ENCODE measurements at regions not wholly inside any gene's neighbourhood (a gene's known extent, or its start where the extent isn't known, plus 50 kb on each side); places are given as distances from the start of the nearest gene placed in this dataset.
A peak's percentile ranks its signal among the peaks of the same experiment; 100 is the strongest.

DNA sequence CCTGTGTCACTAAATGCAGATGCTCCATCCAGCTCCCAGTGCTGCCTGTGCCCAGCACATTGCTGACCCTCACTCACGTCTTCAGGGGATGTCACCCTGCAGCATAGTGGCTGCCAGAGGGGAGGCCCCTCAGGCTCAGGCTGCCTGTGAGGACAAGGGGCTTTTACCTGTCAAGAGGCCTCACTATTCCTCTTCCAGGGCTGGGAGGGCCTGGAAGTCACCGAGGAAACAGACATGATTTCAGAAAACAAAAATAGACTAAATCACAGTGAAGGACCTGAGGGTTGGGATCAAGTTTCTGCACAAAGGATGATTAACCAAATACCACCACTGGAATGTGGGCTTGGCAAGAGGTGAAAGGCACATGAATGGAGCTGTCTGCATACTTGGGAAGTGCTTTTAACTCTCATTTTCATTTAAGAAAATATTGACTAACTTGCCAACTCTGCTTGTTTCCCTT is 1202.3 kb downstream of the BCL11B start:
- peak; percentile 74 for ATAC-seq

DNA sequence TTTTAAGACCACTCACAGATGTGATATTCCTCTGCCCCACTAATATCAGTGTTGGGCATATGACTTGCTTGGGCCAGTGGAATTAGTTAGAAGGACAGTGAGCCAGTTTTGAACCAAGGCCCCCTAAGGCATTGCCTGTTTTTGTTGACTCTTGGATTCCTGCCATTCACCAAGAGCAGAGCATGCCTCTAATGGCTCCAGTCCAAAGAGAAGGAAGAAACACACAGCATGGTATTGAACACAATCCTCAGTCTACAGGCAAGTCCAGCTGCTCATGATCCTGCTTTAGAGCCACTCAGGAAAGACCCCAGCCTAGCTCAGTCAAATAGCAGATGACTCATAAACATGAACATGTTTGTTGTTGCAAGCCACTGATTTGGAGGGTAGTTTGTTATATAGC is 1201.5 kb downstream of the BCL11B start:
- ATAC-seq: no peak

DNA sequence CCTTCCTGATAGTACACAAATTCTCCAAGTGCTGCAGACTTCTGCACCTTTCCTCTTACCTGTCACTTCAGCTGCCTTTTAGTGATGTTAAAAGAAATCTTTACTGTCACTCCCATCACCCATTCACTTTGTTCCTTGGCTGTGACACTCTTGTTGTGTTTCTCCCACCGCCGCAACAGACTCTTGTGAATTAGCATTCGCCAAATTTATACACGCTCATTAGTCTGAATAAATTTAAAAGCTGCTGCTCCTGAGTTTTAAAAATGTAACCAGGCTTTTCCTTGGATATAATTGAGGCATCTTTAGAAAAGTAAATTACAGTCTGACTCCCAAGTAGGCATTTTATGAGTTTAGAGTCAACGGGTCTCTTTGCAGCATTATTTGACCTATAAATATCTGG is 1197.9 kb downstream of the BCL11B start:
- no peak for ATAC-seq

DNA sequence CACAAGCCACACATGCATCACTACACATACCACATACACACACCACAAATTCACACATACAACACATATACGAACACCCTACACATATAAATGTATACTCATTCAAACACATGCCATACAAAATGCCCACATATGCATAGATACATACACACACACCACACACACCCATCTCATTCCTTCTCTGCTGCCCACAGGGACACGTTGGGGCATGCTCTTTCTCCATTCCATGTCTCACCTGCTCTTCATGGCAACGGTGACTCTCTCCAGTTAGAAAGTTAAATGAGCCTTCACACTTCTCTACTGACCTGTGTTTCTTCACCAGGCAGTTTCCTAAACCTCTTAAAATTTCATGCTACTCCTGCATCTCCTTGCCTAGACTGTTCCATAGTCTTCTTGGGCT is 1194.8 kb downstream of the BCL11B start:
- ATAC-seq: peak; percentile 87

DNA sequence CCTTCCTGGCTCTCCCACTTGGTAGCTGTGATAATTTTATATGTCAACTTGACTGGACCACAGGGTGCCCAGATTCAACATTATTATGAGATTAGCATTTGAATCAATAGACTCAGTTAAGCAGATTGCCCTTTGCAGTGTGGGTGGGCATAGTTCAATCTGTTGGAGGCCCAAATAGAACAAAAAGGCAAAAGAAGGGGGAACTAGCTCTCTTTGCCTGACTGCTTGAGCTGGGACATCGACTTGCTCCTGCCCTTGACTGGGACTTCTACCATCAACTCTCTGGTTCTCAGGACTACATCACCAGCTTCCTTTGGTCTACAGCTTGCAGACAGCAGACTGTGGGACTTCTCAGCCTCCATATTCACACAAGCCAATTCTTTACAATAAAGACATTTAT is 1189.2 kb downstream of the BCL11B start:
- ATAC-seq: no peak

DNA sequence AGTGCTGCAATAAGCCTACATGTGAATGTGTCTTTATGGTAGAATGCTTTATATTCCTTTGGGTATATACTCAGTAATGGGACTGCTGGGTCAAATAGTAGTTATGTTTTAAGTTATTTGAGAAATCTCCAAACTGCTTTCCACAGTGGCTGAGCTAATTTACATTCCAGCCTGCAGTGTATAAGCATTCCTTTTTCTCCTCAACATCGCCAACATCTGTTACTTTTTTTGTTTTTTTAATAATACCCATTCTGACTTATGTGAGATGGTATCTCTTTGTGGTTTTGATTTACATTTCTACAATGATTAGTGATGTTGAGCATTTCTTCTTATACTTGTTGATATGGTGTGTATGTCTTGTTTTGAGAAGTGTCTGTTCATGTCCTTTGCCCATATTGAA is 1186.2 kb downstream of the BCL11B start:
- no peak for ATAC-seq

DNA sequence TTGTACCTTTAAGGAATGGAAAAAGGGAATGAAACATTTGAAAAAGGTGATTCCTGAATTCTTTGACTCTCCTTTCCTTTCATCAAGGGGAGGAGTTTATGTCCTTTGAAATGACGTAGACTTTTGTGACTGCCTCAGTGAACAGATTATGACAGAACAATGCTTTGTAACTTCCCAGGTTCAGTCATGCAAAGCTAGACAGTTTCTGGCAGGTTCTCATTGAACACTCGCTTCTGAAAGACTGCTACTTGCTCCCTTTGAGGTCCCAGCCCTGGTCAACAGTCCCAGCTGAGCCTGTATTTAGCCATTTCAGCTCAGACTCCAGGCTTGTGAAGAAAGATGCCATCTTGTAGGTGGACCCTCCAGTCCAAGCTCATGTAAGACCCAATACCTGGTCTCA is 1178.9 kb downstream of the BCL11B start:
- no peak for ATAC-seq

DNA sequence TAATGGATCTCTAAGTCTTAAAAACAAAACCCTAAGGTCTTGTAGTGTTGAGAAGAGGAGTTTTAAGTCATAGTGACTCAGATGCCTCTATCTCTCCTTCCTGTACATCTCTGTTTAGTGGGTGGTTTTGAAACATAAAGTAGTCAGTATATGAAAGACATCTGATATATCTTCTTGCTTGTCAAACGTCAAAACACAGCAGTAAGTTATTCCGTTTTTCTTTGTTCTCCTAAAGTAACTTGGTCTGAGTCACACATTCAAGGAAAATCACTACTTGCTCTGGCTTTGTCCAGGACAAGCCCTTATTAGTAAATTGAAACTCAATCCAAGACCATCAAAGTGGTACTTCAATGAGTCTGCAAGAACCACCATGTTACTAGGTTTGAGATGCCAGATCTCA is 1172.5 kb downstream of the BCL11B start:
- ATAC-seq: peak; percentile 66

DNA sequence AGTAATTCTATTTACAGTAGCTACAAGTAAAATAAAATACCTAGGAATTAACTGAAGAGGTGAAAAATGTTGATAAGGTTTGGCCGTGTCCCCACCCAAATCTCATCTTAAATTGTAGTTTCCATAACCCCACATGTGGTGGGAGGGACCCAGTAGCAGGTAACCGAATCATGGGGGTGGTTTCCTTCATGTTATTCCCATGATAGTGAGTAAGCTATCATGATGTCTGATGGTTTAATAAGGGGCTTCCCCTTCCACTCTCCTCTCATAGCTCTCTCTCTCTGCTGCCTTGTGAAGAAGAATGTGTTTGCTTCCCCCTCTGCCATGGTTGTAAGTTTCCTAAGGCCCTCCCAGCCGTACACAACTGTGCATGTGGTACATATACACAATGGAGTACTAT is 1170.7 kb downstream of the BCL11B start:
- no peak for ATAC-seq

DNA sequence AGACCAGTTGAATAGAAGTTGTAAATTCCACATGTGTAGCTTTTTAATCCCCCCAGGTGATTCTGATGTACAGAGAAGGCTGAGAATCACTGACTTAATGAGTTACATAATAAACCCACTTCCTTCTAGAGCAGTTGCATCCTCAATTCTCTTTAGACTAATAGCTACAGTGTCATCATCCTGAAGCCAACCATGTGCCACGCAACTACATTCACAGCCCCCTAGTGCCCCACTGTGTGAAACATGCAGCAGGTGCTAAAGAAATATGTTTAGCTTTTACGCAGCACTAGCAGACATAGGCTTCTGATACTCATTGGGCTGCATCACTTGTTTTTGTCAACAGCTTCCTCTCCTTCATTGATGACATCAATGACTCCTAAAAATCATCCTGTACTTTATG is 1168.3 kb downstream of the BCL11B start:
- no peak for ATAC-seq

DNA sequence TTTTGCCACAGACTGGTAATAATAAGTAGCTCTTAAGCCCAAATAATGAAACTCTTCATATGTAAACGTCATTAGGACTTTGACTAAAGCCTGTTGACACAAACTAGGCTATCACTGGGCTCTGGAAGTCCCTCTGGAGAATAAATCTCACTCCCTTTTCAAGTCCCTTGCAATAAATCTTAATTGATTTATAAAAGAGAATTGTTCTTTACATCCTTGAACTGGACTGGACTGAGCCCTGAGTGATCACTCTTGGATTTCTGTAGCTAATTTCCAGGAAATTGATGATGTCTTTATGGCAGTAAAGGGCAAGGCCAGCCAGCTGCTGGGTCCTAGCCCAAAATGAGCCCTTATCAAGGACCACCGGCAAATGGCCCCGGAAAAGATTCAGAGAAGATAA is 1162.7 kb downstream of the BCL11B start:
- ATAC-seq: no peak

DNA sequence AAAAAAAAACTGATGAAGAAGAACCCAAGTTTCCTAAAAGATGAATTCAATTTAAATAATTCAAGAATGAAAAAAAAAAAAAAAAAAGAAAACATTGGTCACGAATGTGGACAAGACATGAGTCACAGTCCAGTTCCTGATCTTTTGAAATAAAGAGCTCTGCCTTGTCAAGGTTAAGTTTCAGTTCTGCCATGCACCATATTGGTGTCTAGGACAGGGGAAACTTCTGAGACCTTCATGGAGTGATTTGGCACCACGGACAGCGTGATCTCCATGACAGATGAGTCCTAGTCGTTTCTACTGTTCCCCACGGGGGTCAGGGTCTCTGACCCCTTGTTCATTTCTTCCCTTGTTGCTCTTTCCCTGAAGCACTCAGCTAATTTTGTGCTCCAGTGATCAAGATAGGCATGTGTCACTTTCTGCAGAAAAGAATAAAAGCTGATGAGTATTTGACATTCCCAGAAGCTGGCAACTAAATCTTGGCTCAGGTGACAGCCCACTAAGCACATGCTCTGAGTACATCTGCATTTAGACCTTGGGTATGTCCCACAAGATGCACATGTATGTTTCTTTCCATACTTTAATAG is 1159.7 kb downstream of the BCL11B start:
- ATAC-seq: no peak

DNA sequence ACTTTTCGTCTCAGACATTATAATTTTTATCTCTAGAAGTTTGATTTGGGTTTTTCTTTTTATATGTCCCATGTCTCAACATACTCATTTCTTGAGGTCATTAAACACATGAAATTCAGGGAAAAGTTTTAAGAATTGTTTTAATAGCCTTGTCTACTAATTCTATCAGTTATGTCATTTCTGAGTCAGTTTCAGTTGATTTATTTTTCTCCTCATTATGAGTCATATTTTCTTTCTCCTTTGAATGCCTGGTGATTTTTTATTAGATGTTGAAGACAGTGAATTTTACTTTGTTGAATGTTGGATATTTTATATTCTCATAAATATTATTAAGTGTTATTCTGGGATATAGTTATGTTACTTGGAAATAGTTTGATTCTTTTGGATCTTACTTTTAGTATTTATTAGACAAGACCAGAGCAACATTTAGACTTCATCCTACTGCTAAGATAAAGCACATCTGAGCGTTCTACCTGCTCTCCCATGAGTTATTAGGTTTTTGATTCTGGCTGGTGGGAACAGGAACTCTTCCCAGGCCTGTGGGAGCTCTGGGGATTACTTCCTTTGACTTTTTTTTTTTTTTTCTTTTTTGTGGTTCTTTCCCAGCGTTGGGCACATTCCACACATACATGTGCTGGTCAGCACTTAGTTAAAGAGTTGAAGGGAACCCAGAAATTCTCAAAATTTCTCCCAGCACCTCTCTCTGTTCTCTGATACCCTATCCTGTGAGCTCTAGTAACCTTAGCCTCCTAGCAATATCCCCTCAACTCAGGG is 1157.7 kb downstream of the BCL11B start:
- ATAC-seq: no peak

DNA sequence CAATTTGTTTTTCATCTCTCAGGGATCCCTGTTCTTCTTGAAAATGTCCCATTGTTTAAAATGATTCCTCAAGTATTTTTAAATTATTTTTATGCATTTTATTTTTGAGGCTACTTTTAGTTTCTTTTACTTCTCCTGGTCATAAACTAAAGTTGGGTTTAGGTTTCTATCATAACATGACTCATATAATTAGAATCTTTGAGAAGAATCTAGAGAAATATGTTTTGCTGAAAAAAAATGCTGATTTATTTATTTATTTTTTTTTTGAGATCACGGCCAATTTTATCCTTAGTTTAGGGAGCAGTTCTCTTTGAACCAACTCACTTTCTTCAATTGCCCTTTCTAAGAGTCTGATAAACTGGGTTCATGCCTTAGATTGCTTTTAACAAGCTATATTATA is 1157.1 kb downstream of the BCL11B start:
- ATAC-seq: no peak

DNA sequence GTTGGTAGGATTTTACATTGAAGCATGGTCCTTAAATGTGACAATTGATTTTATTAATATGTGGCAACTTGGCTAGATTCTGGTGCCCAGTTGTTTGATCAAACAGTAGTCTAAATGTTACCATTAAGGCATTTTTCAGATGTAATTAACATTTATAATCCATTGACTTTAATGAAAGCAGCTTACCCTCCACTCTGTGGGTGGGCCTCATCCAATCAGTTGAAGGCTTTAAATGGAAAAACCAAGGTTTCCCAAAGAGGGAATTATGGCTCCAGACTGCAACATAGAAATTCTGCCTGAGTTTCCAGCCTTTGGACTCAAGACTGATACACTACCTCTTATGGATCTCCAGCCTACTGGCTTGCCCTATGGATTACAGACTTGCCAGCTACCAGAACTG is 1153.2 kb downstream of the BCL11B start:
- no peak for ATAC-seq

DNA sequence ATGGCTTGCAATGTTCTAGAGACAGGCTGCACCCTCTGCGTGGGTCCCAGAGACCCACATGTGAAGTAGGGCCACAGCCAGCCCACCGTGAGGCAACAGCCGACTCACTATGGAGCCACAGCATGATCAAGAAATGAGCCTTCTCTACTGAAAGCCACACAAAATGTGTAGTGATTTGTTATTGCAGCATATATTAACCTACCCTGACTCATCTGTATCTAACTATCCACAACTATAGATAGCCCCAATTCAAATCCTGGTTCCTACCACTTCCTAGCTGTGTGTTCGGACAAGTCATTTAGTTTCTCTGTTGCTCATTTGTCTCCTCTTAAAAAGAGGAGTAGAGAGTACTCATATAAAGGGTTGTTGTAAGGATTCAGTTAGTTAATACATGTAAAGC is 1152.3 kb downstream of the BCL11B start:
- ATAC-seq: no peak

DNA sequence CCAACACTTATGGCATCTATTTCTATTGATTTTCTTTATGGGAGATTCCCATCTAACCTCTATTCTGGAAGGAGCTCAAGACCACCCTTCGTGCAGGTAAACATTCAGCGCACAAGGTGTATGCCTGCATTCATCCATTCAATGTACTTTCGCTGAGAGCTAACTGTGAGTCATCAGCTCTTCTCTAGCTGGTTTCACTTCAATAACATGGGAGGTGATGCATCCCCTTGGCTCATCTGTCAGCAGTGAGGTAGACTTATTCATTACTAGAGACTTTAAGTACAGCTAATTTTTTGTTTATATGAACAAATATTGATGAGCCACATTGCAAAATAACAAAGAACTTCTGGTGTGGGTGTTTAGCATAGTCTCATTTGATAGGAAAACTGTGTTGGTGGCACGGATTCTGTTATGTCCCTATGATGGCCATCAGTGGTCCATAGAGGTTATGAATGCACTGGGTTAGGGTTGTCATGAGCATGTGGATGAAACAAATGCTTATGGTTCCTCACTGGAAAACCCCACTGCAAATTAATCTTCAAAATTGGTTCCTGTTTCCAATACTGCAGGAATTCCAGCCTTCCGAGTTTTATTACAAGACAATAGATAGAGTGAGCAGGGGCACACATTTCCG is 1151.0 kb downstream of the BCL11B start:
- ATAC-seq: peak; percentile 91

DNA sequence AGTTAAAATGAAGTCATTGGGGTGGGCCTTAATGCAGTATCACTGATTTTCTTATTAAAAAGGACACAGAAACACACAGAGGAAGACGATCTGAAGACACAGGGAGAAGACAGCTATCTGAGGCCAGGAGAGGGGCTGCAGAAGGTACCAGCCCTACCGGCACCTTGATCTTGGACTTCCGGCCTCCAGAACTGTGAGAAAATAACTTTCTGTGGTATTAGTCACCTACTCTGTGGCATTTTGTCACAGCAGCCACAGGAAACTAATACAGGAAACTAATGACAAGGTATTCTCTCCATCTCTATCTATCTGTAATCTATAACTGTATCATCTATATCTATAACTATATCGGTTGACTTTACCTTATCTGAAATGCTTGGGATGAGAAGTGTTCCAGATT is 1149.5 kb downstream of the BCL11B start:
- ATAC-seq: no peak

DNA sequence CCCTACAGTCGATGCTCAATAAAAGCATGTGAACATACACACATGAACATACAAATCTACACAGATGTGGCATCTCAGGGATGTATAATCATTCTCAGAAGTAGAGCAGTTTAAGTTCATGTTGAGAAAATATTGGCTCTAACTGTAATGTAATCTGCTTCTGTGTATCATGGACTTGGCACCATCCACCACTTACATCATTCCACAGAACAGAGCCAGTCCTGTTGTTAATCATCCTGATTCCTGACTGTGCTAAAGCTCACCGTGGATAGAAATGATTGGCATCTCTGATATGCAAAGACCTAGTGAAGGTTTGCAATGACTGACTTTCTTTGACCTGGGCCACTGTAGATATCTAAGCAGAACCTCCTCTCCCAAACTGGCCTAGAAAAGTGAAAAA is 1141.3 kb downstream of the BCL11B start:
- peak; percentile 32 for ATAC-seq

DNA sequence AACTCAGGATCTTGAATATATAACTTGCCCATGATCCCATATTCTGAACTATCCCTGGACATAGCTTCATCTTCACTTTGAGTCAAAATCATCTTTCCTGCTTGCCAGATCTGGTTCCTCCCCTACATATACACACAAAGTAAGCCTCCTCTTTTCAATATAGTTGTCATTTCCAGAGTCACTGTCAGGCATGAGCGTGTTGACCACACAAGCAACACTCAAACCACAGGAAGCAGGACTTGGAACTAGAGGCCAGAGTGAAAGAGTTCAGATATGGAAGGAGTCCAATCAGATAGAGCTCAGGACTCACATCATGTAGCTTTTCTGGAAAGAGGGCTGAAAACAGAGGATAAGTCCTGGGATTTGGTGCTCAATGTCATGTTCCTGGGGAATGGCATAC is 1140.6 kb downstream of the BCL11B start:
- ATAC-seq: no peak

DNA sequence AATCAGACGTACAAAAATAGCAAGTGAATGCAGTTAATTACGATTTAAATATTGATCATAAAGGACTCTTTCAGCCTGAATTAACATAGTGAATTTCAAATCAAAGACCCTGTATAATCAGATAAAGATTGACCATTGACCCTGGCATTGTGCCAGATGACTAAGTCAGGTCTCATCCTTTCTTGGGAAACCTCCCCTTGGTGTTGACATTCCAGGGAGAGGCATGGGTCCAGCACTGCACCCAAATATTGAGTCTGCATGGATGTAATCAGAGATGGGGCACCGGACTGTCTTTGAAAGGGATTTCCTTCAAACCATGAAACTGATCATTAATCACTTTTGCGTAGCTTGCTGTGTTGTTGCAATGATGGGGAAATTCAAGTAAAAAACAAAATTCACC is 1138.2 kb downstream of the BCL11B start:
- no peak for ATAC-seq

DNA sequence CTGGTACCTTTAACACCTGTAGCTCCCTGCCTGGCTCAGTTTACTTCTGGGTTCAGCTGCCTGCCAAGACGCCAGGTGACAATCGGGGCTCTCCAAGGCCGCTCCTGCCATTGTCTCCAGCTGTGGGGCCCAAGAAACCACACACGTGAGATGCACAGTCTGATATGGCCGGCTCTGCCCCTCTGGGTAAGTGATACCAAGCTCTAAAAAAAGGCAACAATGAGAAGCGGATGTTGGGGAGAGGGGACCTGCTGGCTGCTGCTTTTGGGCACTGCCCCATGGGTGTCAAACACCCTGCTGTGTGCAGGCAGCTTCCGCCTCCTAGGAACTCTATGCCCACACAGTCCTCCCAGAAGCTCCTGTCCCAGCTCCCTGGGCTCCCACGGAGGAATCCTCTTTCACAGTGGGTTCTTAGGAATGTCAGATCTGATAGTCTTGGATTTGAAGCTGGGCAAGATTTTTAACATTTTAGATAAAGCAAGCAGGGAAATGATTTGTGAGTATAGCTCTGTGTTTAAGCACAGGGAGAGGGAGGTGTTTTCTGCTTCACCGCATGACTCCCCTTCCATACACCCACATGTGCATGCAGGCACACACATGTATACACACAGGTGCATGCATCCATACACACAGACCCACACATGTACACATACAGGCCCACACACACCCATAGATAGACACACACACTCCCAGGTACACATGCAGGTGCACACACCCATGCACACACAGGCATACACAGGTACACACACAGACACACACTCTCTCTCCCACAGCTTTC is 1135.8 kb downstream of the BCL11B start:
- ATAC-seq: peak; percentile 24
